ENCODE measurements at regions not wholly inside any gene's neighbourhood (a gene's known extent, or its start where the extent isn't known, plus 50 kb on each side); places are given as distances from the start of the nearest gene placed in this dataset.

DNA sequence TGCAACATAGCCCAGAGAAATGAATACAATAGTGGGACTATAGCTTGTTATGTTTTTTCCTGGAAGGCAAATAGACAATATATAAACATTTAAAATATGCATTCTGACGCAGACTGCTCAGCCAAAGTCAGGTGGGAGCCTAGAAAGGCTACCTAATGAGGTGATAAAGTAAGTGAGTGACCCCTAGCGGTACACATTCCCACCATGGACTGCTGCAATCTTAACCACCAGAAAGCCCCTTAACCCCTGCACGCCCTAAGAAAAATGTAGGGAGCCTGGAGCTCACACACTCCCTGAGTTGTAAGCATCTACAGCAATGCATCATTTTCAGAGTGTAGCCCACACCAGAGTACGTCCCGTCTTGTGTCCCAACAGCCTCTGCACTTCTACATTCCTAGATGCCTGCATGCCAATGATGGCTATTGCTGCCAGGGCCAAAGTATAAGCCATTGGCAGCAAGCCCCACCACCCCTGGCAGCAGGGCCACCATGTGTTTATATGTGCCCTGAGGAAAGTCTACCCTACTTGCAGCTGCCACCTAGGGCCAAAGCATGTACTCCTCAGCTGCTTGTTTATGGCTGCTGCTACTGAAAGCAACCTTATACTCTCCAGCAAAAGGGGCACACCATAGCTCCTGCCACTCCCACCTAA, 127.6 kb downstream of the KIF2B start (continued):
- TF ChIP-seq, protein P1, sequence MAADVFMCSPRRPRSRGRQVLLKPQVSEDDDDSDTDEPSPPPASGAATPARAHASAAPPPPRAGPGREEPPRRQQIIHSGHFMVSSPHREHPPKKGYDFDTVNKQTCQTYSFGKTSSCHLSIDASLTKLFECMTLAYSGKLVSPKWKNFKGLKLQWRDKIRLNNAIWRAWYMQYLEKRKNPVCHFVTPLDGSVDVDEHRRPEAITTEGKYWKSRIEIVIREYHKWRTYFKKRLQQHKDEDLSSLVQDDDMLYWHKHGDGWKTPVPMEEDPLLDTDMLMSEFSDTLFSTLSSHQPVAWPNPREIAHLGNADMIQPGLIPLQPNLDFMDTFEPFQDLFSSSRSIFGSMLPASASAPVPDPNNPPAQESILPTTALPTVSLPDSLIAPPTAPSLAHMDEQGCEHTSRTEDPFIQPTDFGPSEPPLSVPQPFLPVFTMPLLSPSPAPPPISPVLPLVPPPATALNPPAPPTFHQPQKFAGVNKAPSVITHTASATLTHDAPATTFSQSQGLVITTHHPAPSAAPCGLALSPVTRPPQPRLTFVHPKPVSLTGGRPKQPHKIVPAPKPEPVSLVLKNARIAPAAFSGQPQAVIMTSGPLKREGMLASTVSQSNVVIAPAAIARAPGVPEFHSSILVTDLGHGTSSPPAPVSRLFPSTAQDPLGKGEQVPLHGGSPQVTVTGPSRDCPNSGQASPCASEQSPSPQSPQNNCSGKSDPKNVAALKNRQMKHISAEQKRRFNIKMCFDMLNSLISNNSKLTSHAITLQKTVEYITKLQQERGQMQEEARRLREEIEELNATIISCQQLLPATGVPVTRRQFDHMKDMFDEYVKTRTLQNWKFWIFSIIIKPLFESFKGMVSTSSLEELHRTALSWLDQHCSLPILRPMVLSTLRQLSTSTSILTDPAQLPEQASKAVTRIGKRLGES (CRISPR knock-in tag; IDR thresholded peaks at IDR 0.05; ENCODE audit: borderline replicate concordance), result no peak
- TF ChIP-seq ZNF652 (CRISPR knock-in tag; IDR thresholded peaks at IDR 0.05; ENCODE audit: borderline replicate concordance, low read depth) (peak; percentile 95), SMARCE1 (IDR thresholded peaks at IDR 0.05; ENCODE audit: borderline replicate concordance) (no peak), BCL6 (CRISPR knock-in tag; IDR thresholded peaks at IDR 0.05) (peak; percentile 36; the same call in 1 of the 2 replicates), ZNF644 (CRISPR knock-in tag; IDR thresholded peaks at IDR 0.05; ENCODE audit: low read depth) (no peak), ZNF660 (CRISPR knock-in tag; IDR thresholded peaks at IDR 0.05; ENCODE audit: borderline replicate concordance, low read depth) (no peak), ZNF737 (CRISPR knock-in tag; IDR thresholded peaks at IDR 0.05; ENCODE audit: borderline replicate concordance) (0 out of 2 replicates have a peak, but pooled peaks have one; percentile 37)
- TF ChIP-seq, protein P2, sequence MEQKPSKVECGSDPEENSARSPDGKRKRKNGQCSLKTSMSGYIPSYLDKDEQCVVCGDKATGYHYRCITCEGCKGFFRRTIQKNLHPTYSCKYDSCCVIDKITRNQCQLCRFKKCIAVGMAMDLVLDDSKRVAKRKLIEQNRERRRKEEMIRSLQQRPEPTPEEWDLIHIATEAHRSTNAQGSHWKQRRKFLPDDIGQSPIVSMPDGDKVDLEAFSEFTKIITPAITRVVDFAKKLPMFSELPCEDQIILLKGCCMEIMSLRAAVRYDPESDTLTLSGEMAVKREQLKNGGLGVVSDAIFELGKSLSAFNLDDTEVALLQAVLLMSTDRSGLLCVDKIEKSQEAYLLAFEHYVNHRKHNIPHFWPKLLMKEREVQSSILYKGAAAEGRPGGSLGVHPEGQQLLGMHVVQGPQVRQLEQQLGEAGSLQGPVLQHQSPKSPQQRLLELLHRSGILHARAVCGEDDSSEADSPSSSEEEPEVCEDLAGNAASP (CRISPR knock-in tag; IDR thresholded peaks at IDR 0.05; ENCODE audit: borderline replicate concordance), result peak; percentile 26; the same call in 1 of the 2 replicates
- TF ChIP-seq, protein P3, sequence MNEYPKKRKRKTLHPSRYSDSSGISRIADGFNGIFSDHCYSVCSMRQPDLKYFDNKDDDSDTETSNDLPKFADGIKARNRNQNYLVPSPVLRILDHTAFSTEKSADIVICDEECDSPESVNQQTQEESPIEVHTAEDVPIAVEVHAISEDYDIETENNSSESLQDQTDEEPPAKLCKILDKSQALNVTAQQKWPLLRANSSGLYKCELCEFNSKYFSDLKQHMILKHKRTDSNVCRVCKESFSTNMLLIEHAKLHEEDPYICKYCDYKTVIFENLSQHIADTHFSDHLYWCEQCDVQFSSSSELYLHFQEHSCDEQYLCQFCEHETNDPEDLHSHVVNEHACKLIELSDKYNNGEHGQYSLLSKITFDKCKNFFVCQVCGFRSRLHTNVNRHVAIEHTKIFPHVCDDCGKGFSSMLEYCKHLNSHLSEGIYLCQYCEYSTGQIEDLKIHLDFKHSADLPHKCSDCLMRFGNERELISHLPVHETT (CRISPR knock-in tag; conservative IDR thresholded peaks at IDR 0.05), result no peak
